ELR (cell line): ENCODE measurements at regions not wholly inside any gene's neighbourhood (a gene's known extent, or its start where the extent isn't known, plus 50 kb on each side); places are given as distances from the start of the nearest gene placed in this dataset.
"Not testable (repeated sequence)": the region's sequence is repeated elsewhere in the genome, so short reads cannot be mapped to it uniquely, and the experiment has no call there.

Source experiments
- DNase-seq: peaks from one replicate; pipeline ENCODE4 v3.0.0-alpha.2; 2015; ENCODE audit warnings: low read depth

DNA sequence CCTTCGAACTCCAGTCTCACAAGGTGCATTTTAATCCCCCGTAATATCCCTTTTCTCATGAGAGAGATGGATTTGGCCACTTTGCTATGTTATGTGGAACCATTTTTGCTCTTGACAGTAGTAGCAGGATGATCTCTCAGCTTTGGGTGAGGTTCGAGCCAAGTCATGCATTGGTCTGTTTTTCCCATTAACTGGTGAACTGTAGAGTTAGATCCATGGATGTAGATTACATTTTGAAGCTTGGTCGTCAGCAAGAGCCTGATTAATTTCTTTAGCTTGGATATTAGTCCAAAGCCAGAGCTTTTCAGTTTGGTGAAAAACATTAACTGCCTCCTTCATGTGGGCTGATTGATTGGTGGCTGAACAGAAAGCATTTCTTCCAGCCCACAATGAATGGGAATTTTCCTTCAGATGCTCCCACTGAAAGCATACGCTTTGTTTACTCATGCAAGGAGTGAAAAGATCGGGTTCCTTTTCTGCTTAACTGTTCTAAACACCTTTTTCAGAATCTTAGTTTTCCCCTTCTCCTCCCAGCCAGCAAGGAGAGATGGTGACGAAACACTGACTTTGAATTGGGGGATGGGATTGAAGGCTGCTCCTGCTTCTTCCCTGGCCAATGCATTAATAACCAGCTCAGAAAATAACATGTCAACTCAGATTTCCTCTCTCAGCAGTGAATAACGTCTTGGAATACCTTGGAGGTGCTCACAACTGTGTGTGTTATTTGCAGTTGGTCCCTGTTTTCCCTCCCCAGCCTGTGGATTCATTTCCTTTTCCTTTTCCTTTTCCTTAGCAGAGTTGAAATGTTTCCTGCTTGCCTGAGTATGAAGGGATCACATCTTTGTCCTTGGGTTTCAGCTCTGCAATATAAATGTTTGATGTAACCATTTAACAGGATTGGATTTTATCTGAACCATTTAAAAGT, 351.8 kb upstream of the FZD8 start:
- no peak for DNase-seq

DNA sequence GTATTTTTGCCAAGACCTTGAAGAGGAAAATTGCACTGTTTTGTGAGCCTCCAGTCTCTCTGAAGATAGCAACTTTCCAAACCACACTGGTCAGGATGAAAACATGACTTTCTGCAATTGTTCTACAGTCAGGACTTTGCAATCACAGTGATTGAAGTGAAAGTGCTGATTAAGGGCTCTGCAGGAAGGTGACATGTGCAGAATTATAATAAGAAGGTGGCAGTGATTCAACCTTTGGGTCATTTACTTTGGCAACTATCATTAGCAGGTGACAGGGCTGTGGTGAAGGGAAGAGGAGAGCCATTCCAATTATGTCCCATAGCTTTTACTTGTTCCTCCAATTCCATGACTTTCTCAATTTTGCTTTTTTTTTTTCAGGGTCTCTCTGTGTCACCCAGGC, 350.0 kb upstream of the FZD8 start:
- no peak for DNase-seq

DNA sequence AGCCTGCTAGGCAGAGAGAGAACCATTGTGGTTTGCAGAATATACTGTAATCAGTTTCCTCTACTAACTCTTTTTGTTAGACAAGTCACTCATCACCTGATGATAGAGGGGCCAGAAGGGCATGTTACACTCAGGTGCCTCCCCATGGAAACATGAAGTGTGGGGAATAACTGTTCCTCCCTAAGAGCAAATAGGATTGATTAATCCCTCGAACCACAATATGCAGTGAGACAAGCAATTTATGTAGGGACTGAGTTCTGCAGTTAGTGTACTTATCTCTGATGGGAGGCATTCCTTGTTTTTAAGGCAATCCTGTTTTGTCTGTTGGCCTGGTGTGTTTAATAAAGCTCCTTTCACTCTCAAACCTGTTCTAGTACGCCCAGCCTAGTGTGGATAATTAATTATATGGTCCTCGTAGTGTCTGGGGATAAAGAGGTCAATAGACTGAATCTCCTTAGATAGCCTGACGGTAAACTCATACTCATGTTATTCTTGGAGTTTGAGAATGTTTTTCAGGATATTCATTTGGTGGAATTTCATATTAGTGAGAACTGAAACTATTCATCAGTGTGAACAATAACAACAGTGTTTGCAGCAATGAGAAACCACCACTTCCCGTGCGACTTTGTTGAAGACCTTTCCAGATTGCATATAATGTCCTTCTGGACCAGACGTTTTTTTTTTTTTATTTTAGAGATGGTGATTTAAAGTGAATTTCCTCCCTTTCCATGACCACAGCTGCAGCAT, 344.8 kb upstream of the FZD8 start:
- DNase-seq: no peak

- no peak for DNase-seq
Observed at GRCh38 chr10:35979116-35979515, 337.0 kb upstream of the FZD8 start.

- DNase-seq: not testable (repeated sequence)
Observed at GRCh38 chr10:35973912-35974591, 332.0 kb upstream of the FZD8 start.

- DNase-seq: no peak
Observed at GRCh38 chr10:35972275-35972674, 330.2 kb upstream of the FZD8 start.

DNA sequence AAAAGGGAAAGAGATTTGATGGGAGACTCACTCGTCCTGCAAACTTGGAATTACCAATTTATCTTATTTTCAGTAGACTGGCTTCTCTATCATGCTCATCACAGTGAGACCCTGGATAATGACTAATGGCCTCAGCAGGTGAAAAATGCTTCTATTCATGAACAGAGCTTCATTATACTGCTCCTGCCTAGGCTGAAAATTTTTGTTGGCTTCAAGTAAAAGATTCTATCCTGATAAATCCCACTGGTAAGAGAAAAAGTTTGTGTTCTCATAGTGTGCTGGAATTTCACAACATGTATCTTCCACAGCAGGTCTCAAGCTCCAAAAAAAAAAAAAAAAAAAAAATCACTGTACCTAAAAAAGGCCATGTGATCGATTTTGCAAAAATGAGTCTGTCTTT, 329.3 kb upstream of the FZD8 start:
- DNase-seq: no peak

DNA sequence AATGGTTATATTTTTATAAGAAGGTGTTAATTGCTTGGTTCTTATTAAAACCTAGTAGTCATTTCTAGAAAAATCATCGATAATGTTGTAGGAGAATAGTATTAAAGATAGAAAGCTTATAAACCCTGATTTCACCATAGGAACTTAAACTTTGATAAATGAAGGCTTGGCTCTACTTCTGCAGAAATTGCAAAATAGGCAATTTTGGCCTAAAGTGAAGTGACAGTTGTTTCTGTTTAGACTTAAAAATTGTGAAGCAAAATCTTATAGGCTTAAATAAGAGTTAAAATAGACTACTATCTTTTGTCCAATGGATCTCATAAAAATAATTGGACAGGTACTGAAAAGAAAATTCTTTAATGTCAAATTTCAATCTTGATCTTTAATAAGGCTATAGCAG, 321.6 kb upstream of the FZD8 start:
- no peak for DNase-seq

- peak; percentile 48 for DNase-seq
Observed at GRCh38 chr10:35961501-35961900, 319.4 kb upstream of the FZD8 start.

- peak; percentile 21 for DNase-seq
Observed at GRCh38 chr10:35959252-35959651, 317.2 kb upstream of the FZD8 start.

- DNase-seq: not testable (repeated sequence)
Observed at GRCh38 chr10:35958609-35959008, 316.5 kb upstream of the FZD8 start.

- DNase-seq: no peak
Observed at GRCh38 chr10:35950701-35951100, 308.6 kb upstream of the FZD8 start.

- DNase-seq: no peak
Observed at GRCh38 chr10:35950226-35950625, 308.1 kb upstream of the FZD8 start.

- DNase-seq: no peak
Observed at GRCh38 chr10:35949811-35950211, 307.7 kb upstream of the FZD8 start.

DNA sequence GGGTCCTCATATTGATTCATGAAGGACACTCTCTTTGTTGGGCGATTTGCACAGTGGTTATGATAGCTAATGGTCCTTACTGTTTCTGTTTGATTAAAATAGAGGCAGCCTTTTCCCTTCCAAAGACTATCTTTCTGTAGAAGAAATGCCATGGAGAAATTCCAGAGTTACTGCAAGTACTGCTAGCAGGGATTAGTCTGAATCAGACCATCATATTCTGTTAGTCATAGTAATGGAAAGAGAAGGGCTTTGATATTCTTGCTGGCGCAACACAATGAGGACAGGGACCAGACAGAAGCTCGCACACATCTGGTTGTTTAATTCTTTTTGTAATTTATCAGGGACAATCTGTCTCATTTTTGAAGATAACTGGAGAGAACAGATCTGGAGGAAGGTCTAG, 304.5 kb upstream of the FZD8 start:
- DNase-seq: no peak

- DNase-seq: no peak
Observed at GRCh38 chr10:35942057-35942456, 300.0 kb upstream of the FZD8 start.

GRCh38 chr10:35940141-35941041, 298.3 kb upstream of the FZD8 start:
- DNase-seq: no peak

DNA sequence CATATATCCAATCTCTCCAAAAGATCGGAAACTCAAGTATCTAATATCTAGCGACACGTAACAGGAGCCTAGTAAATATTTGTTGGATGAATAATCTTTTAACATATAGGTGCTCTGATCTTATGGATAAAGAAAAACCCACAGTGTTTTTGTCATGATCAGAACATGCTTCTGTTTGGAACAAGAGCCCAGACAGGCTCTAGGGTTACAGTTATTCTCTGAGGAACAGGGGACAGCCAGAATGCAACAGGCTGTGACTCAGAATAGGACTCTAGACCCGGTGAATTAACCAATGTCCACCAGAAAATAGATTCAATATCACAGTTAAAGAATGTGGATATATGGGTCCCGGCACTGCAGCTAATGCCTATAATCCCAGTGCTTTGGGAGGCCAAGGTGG, 296.1 kb upstream of the FZD8 start:
- no peak for DNase-seq

GRCh38 chr10:35937546-35937945, 295.4 kb upstream of the FZD8 start:
- DNase-seq: no peak

DNA sequence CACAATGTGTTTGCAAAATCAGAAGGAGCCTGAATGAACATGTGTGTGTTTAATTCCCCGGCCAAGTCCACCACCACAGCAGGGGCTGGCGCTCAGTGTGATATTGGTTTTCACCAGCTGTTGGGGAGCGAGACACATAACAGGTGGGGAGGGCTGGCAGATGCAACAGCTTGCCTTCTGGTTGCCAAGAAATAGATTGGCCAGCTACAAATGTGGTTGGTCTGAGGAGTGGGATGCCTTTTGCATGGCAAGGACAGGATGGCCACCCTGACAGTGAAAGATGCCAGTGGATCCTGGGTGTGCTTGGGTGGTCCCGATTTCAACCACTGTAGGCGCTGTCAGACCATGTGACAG, 292.5 kb upstream of the FZD8 start:
- no peak for DNase-seq

- DNase-seq: no peak
Observed at GRCh38 chr10:35933940-35934641, 292.0 kb upstream of the FZD8 start.
